Midbrain (tissue), 1 donor: ENCODE measurements at regions not wholly inside any gene's neighbourhood (a gene's known extent, or its start where the extent isn't known, plus 50 kb on each side); places are given as distances from the start of the nearest gene placed in this dataset.
"Not testable (repeated sequence)": the region's sequence is repeated elsewhere in the genome, so short reads cannot be mapped to it uniquely, and the experiment has no call there.

Experiments used
- DNase-seq: peaks from one replicate; lab custom pipeline; 2025; lab: John Stamatoyannopoulos, UW

GRCh38 chr5:112573441-112573840, 154.4 kb upstream of the EPB41L4A start:
- no peak for DNase-seq

- DNase-seq = no peak
Observed at GRCh38 chr5:112574536-112574935, 155.5 kb upstream of the EPB41L4A start.

- DNase-seq = peak; percentile 52
Observed at GRCh38 chr5:112576298-112576925, 157.3 kb upstream of the EPB41L4A start.

- DNase-seq = no peak
Observed at GRCh38 chr5:112579599-112580170, 158.0 kb upstream of the APC start.

- DNase-seq = no peak
Observed at GRCh38 chr5:112581811-112582320, 155.8 kb upstream of the APC start.

- DNase-seq = no peak
Observed at GRCh38 chr5:112583166-112583565, 154.5 kb upstream of the APC start.

GRCh38 chr5:112584781-112585180, 152.9 kb upstream of the APC start:
- no peak for DNase-seq

GRCh38 chr5:112586596-112587062, 151.1 kb upstream of the APC start:
- DNase-seq = no peak

GRCh38 chr5:112590858-112591257, 146.8 kb upstream of the APC start:
- DNase-seq = not testable (repeated sequence)

GRCh38 chr5:112594095-112594850, 143.4 kb upstream of the APC start:
- peak; percentile 54 for DNase-seq

GRCh38 chr5:112594941-112595340, 142.7 kb upstream of the APC start:
- no peak for DNase-seq

- DNase-seq = no peak
Observed at GRCh38 chr5:112597831-112598230, 139.9 kb upstream of the APC start.

- not testable (repeated sequence) for DNase-seq
Observed at GRCh38 chr5:112600510-112600909, 137.2 kb upstream of the APC start.

- peak; percentile 58 for DNase-seq
Observed at GRCh38 chr5:112604732-112605630, 132.7 kb upstream of the APC start.

GRCh38 chr5:112608975-112609374, 128.7 kb upstream of the APC start:
- DNase-seq = no peak

- DNase-seq = no peak
Observed at GRCh38 chr5:112612663-112613062, 125.0 kb upstream of the APC start.

GRCh38 chr5:112614285-112614684, 123.4 kb upstream of the APC start:
- no peak for DNase-seq

- no peak for DNase-seq
Observed at GRCh38 chr5:112614986-112615385, 122.7 kb upstream of the APC start.

- DNase-seq = no peak
Observed at GRCh38 chr5:112616812-112617547, 120.7 kb upstream of the APC start.

- DNase-seq = no peak
Observed at GRCh38 chr5:112625246-112625645, 112.4 kb upstream of the APC start.
